Thymus (tissue), 11 donors: ENCODE measurements at regions not wholly inside any gene's neighbourhood (a gene's known extent, or its start where the extent isn't known, plus 50 kb on each side); places are given as distances from the start of the nearest gene placed in this dataset.

Experiments used
- DNase-seq, 9 donors: peaks; one replicate each; pipeline ENCODE4 v3.0.0-alpha.2; 2013; ENCODE audit warnings: low spot score in 9 of 9, low read depth in 6 of 9, missing footprints in 1 of 9
- H3K27ac ChIP-seq, 2 donors: one replicate each; pipeline ENCODE4 v1.5.1; 2013; ENCODE audit warnings: control low read depth in 1 of 2, low read depth in 1 of 2, low read length in 1 of 2, mild to moderate bottlenecking in 1 of 2, moderate library complexity in 1 of 2
- H3K27me3 ChIP-seq, 2 donors: one replicate each; pipeline ENCODE4 v1.5.1; 2013; ENCODE audit warnings: low read length in 1 of 2; ENCODE audit not compliant: control insufficient read depth in 2 of 2, insufficient read depth in 1 of 2
- H3K36me3 ChIP-seq, 2 donors: one replicate each; pipeline ENCODE4 v1.5.1; 2013; ENCODE audit warnings: low read length in 1 of 2, mild to moderate bottlenecking in 1 of 2, moderate library complexity in 1 of 2; ENCODE audit not compliant: control insufficient read depth in 2 of 2, insufficient read depth in 2 of 2
- H3K4me1 ChIP-seq, 2 donors: one replicate each; pipeline ENCODE4 v1.5.1; 2013; ENCODE audit warnings: low read length in 2 of 2; ENCODE audit not compliant: control insufficient read depth in 2 of 2, insufficient read depth in 2 of 2
- H3K4me3 ChIP-seq, 2 donors: one replicate each; pipeline ENCODE4 v1.5.1; 2013; ENCODE audit warnings: low read length in 2 of 2, control low read depth in 1 of 2, mild to moderate bottlenecking in 1 of 2
- H3K9me3 ChIP-seq, 2 donors: one replicate each; pipeline ENCODE4 v1.5.1; 2013; ENCODE audit warnings: low read length in 1 of 2, mild to moderate bottlenecking in 1 of 2; ENCODE audit not compliant: control insufficient read depth in 2 of 2, insufficient read depth in 1 of 2
- WGBS: extraction: QIAGEN DNeasy Blood & Tissue Kit; methylation state at CpG from one replicate; pipeline ENCODE4 v1.1.7; 2013; 5-methylcytosine and 5-hydroxymethylcytosine counted together
- donor health status: healthy.

- WGBS = 97% methylated on average over 5 of the region's 5 CpGs
- Histone ChIP-seq H3K4me3 (no peak overlapping the region), H3K27me3 (no peaks in the 10 kb centered on the region), H3K4me1 (no peaks in the 10 kb centered on the region), H3K36me3 (no peaks in the 10 kb centered on the region), H3K27ac (no peak overlapping the region), H3K9me3 (peaks cover 0 to 5% of the 10 kb centered on the region in 2 donors)
- DNase-seq = no peak
These were observed 262.2 kb upstream of the KLHL29 start for GRCh38 chr2:23122681-23123215.

DNA sequence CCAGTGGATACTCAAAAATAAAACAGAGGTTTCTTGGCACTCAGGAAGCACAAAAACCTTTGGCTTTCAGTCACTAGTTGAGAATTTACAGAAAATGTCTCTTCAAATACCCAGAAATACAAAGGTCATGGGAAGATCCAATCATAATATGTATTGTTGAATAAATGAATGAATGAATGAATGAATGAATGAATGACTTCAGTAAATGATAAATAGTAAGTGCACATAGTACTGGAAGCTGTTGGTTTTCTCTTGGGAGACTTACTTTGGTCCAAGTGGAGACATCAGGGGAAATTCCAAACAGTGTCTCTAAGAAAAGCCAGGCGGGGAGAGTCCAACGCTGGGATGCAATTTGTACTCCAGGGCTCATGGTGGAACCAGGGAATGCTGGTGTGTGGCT, 261.3 kb upstream of the KLHL29 start:
- WGBS = 95% methylated on average over 2 of the region's 2 CpGs
- no peaks in the 10 kb centered on the region for H3K27me3 ChIP-seq
- no peak for DNase-seq
- no peak overlapping the region for H3K27ac ChIP-seq
- H3K9me3 ChIP-seq = peaks cover 0 to 6% of the 10 kb centered on the region in 2 donors
- no peak overlapping the region for H3K4me3 ChIP-seq
- H3K4me1 ChIP-seq = no peaks in the 10 kb centered on the region
- H3K36me3 ChIP-seq = no peaks in the 10 kb centered on the region

GRCh38 chr2:23124214-23124750, 260.7 kb upstream of the KLHL29 start:
- Histone ChIP-seq H3K36me3 (no peaks in the 10 kb centered on the region), H3K27me3 (no peaks in the 10 kb centered on the region), H3K4me1 (no peaks in the 10 kb centered on the region), H3K9me3 (peaks cover 0 to 5% of the 10 kb centered on the region in 2 donors), H3K4me3 (no peak overlapping the region), H3K27ac (no peak overlapping the region)
- WGBS = 94% methylated on average over 7 of the region's 7 CpGs
- DNase-seq = no peak

DNA sequence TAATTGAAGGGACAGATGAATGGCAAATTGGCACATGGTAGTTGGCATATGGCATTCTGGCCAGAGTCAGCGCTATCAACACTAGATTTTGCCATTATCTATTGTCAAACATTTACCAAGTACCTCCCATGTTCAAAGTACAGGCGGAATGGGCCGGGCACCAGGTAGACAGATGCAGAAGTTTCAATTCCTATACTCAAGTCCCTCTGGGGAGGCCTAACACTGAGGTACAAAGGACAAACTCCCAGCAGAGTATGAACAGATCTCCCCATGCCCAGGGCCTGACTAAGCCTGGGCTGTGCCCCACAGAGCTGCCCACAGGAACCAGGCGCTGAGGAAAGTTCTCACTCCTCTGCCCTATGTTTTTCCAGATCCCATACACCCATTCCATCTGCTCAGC, 257.5 kb upstream of the KLHL29 start:
- Histone ChIP-seq H3K27me3 (no peaks in the 10 kb centered on the region), H3K9me3 (peaks cover 0 to 5% of the 10 kb centered on the region in 2 donors), H3K36me3 (no peaks in the 10 kb centered on the region), H3K27ac (no peak overlapping the region), H3K4me3 (no peak overlapping the region), H3K4me1 (no peaks in the 10 kb centered on the region)
- DNase-seq = no peak
- 70% methylated on average over 4 of the region's 4 CpGs for WGBS

DNA sequence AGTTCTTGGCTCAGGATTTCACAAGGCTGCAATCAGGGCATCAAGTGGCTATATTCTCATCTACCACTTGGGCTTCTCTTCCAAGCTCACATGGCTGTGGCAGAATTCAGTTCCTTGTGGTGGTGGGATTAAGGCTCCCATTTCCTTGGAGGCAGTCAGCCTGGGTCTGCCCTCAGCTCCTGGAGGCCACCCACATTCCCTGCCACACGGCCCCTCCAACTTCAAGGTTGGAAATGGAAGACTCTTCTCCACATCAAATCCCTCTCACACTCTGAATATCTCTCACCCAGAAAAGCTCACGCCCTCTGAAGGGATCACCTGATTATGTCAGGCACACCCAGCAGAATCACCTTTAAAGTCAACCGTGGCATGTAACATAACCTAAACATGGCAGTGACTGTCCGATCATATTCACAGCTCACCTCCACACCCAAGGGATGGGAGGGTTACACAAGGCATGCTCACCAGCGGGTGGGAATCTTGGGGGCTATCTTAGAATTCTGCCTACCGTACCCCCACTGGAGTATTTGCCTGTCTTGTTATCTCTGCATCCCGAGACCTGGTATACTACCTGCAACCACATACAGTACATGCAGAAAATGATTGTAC, 256.2 kb upstream of the KLHL29 start:
- WGBS = 96% methylated on average over 7 of the region's 7 CpGs
- Histone ChIP-seq H3K9me3 (peaks cover 0 to 5% of the 10 kb centered on the region in 2 donors), H3K27me3 (no peaks in the 10 kb centered on the region), H3K27ac (no peak overlapping the region), H3K4me1 (no peaks in the 10 kb centered on the region), H3K4me3 (no peak overlapping the region), H3K36me3 (no peaks in the 10 kb centered on the region)
- DNase-seq = no peak

DNA sequence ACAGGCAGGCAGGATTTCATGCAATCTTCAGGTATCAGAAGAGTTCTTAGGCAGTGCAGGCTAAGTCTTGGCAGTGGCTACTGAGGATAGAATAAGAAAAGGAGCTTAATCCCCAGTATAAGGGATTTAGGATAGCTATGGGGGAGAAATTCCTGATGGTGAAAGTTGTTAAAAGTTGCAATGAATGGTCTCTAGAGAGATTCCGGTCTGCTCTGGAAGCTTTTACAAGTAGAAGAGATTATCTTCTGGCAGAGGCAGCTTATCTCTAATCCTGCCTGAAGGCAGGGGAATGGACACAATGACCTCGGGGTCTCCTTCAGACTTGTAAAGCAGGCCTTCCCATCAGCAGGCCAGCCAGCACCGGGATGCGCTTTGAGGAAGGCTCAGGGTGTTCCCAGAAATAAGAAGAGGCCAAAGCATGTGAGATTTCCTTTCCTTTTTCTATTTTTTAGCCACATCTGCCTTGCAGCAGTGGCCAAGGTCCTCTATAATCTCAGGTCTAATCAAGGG, 253.9 kb upstream of the KLHL29 start:
- 93% methylated on average over 4 of the region's 4 CpGs for WGBS
- Histone ChIP-seq H3K36me3 (no peaks in the 10 kb centered on the region), H3K27ac (no peak overlapping the region), H3K27me3 (no peaks in the 10 kb centered on the region), H3K4me3 (no peak overlapping the region), H3K4me1 (no peaks in the 10 kb centered on the region), H3K9me3 (peaks cover 0 to 5% of the 10 kb centered on the region in 2 donors)
- no peak for DNase-seq

DNA sequence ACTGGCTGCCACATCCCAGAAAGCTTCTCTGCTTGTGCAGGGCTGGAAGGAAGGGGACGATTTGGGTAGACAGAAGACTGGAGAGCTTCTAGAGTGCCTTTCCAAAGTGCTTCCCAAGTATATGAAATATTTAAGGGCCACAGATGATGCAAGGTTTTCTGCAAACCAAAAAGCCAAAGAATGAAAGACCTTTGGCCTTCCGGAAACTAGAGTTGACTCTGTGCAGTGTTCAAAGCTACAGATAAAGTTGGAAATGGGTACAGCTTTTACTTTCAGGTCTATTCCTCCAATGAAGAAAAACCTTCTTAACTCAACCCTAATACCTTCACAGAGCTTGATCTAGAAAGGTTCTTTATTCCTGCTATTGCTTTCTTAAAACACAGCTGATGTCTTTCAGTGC, 253.0 kb upstream of the KLHL29 start:
- no peak overlapping the region for H3K27ac ChIP-seq
- H3K27me3 ChIP-seq = no peaks in the 10 kb centered on the region
- DNase-seq = no peak
- H3K9me3 ChIP-seq = peaks cover 0 to 5% of the 10 kb centered on the region in 2 donors
- no peaks in the 10 kb centered on the region for H3K36me3 ChIP-seq
- 97% methylated on average over 2 of the region's 2 CpGs for WGBS
- H3K4me3 ChIP-seq = no peak overlapping the region
- no peaks in the 10 kb centered on the region for H3K4me1 ChIP-seq

DNA sequence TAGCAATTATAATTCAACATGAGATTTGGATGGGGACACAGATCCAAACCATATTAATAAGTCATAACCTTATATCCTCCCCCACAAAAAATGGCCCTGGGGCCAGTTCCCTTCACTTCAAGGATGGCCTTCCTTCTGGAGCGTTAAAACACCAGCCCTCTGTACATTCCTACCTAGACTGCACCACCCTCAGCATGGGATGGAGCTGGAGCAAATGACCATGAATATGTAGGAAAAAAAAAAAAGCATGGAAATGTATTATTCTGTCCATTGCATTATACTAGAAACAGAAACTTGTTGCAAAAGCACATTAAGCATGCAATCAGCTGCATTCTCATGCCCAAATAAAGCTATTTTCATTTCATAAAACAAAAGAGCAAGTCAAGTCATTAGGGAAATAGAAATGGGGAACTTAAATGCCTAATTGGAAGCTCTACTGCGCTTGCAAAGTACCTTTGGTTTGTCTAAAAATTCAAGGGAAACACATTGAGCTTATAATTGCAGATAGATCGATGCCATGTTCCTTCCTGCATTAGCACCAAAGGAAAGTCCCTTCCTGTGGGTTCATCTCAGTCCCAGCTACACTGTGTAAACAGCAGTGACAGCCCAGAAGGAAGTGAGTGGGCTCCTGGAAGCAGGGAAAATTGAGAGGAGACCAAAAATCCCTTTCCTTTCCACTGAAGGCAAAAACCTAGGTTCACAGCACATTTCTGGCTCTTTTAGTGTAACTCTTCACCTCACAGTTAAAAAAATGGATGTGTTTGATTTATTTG, 252.0 kb upstream of the KLHL29 start:
- no peak overlapping the region for H3K4me3 ChIP-seq
- 38% methylated on average over 3 of the region's 3 CpGs for WGBS
- no peak overlapping the region for H3K27ac ChIP-seq
- H3K9me3 ChIP-seq = peaks cover 0 to 5% of the 10 kb centered on the region in 2 donors
- H3K36me3 ChIP-seq = no peaks in the 10 kb centered on the region
- H3K4me1 ChIP-seq = no peaks in the 10 kb centered on the region
- H3K27me3 ChIP-seq = no peaks in the 10 kb centered on the region
- DNase-seq = no peak

DNA sequence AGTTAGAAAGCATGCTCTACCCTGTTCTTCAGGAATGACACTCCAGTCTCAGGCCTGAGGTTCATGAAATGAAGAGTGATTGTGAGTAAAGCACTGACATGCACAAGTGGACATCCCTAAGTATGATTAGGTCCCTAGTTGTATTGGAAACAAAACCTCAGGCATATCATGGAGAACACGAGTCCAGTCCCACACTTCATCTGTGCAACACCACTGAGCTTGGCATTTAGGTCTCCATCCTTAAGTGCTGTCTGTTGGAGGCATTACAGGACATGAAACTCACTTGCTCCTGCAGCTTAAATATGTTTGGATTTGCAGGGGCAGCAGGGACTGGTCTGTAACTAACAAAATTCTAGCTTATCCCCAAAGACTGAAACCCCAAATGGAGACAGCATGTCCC, 250.3 kb upstream of the KLHL29 start:
- Histone ChIP-seq H3K9me3 (no peaks in the 10 kb centered on the region), H3K27me3 (no peaks in the 10 kb centered on the region), H3K36me3 (no peaks in the 10 kb centered on the region), H3K4me1 (no peaks in the 10 kb centered on the region), H3K27ac (no peak overlapping the region), H3K4me3 (no peak overlapping the region)
- 85% methylated on average over 1 of the region's 1 CpG for WGBS
- DNase-seq = no peak
